K562 (cell line): ENCODE measurements at regions not wholly inside any gene's neighbourhood (a gene's known extent, or its start where the extent isn't known, plus 50 kb on each side); places are given as distances from the start of the nearest gene placed in this dataset.

Source experiments
- ATAC-seq: fragments of 200-7000 bp; cut with Tn5 transposase; 3 replicates; pipeline ENCODE4 v1.9.1; 2020; ENCODE audit warnings: moderate library complexity
- BruUV-seq: library from RNA; stranded (reverse); fragments of 400-500 nt; replicated peaks from 2 replicates; lab custom pipeline; 2021; lab: Mats Ljungman, UMichigan
- CTCF ChIA-PET: fragments of 300-600 bp; formaldehyde crosslinking; extraction: SDS; loops from one replicate; lab custom pipeline; 2021; ENCODE audit warnings: low intra/inter-chr PET ratio; lab: Yijun Ruan, JAX
- POLR2A ChIA-PET: fragments of 300-600, 350-650 bp; sonication (Branson Sonifier 250); formaldehyde crosslinking; extraction: SDS; loops from one replicate; lab custom pipeline; 2021; ENCODE audit warnings: antibody characterized with exemption, inconsistent platforms; lab: Yijun Ruan, JAX
- DNase-seq, 4 experiments: peaks; one replicate each; pipeline versions ENCODE4 v3.0.0 to v3.0.0-alpha.2; 2011 to 2018; ENCODE audit warnings: low spot score in 3 of 4, mixed read lengths in 3 of 4; ENCODE audit errors: extremely low read depth in 1 of 4
- FAIRE-seq: peaks from 2 replicates; lab custom pipeline; 2011; peaks lifted over from hg19 to GRCh38; lab: Jason Lieb, UNC
- H2AFZ ChIP-seq: 2 replicates; pipeline ENCODE4 v1.6.0; 2011; ENCODE audit warnings: low read depth, low read length, control low read depth, inconsistent platforms
- H3K27ac ChIP-seq: fragments of 200-600 bp; 3 replicates; pipeline ENCODE4 v1.8.0; 2011; ENCODE audit warnings: low read depth, mild to moderate bottlenecking, control low read depth, inconsistent platforms, low read length, moderate library complexity, mixed read lengths; ENCODE audit errors: extremely low read depth
- H3K27me3 ChIP-seq, 2 experiments: fragments of 300-600 bp in 1 of 2; 2 replicates in 1 of 2; 3 replicates in 1 of 2; pipeline versions ENCODE4 v1.6.0 to v1.8.0; 2011; ENCODE audit warnings: inconsistent platforms in 2 of 2, low read length in 2 of 2, mild to moderate bottlenecking in 1 of 2, mixed read lengths in 1 of 2, moderate library complexity in 1 of 2; ENCODE audit not compliant: control insufficient read depth in 2 of 2, insufficient read depth in 2 of 2
- H3K36me3 ChIP-seq: fragments of 300-600 bp; 3 replicates; pipeline ENCODE4 v1.8.0; 2011; ENCODE audit warnings: mild to moderate bottlenecking, low read length, inconsistent platforms; ENCODE audit not compliant: control insufficient read depth, insufficient read depth
- H3K4me1 ChIP-seq, 2 experiments: fragments of 200-600 bp in 1 of 2; replicated peaks in 1 of 2; 2 replicates in 1 of 2; 3 replicates in 1 of 2; pipeline versions ENCODE4 v1.5.1 to v1.8.0; 2011; ENCODE audit warnings: inconsistent platforms in 2 of 2, low read length in 2 of 2, mild to moderate bottlenecking in 1 of 2, mixed read lengths in 1 of 2, moderate library complexity in 1 of 2; ENCODE audit not compliant: control insufficient read depth in 2 of 2, insufficient read depth in 2 of 2
- H3K4me2 ChIP-seq: 2 replicates; pipeline ENCODE4 v1.6.1; 2011; ENCODE audit warnings: low read length, control low read depth, inconsistent platforms, mixed read lengths; ENCODE audit not compliant: insufficient read depth
- H3K4me3 ChIP-seq: fragments of 200-600 bp; sonication (generic), shearing (Covaris generic); 2 replicates; pipeline ENCODE4 v1.5.1; 2016; ENCODE audit warnings: control low read depth, inconsistent platforms
- H3K79me2 ChIP-seq: fragments of 200-600 bp; 3 replicates; pipeline ENCODE4 v1.8.0; 2011; ENCODE audit warnings: low read length, inconsistent platforms; ENCODE audit not compliant: control insufficient read depth, insufficient read depth
- H3K9ac ChIP-seq, 2 experiments: 2 replicates each; pipeline versions ENCODE4 v1.6.0 to v1.6.1; 2011; ENCODE audit warnings: low read depth in 2 of 2, low read length in 2 of 2, control low read depth in 1 of 2, inconsistent platforms in 1 of 2, mild to moderate bottlenecking in 1 of 2, mixed read lengths in 1 of 2; ENCODE audit not compliant: insufficient read depth in 1 of 2
- H3K9me1 ChIP-seq: one replicate; pipeline ENCODE4 v1.6.0; 2011; ENCODE audit warnings: inconsistent platforms, mild to moderate bottlenecking, low read length, moderate library complexity; ENCODE audit not compliant: control insufficient read depth, insufficient read depth
- H3K9me3 ChIP-seq: replicated peaks from 2 replicates; pipeline ENCODE4 v1.5.1; 2011; ENCODE audit warnings: low read depth, low read length, inconsistent platforms; ENCODE audit not compliant: control insufficient read depth, insufficient read depth
- H4K20me1 ChIP-seq: replicated peaks from 2 replicates; pipeline ENCODE4 v1.6.1; 2011; ENCODE audit warnings: low read length, inconsistent platforms, mixed read lengths; ENCODE audit not compliant: control insufficient read depth, insufficient read depth
- CBFA2T2 ChIP-seq: fragments of 450-650 bp; conservative IDR thresholded peaks from 2 replicates; pipeline ENCODE4 v1.6.1; 2017; ENCODE audit warnings: mild to moderate bottlenecking
- DDX20 ChIP-seq: fragments of 450-650 bp; IDR thresholded peaks from 2 replicates; pipeline ENCODE4 v1.6.1; 2016; ENCODE audit warnings: missing genetic modification characterization, low read depth, mild to moderate bottlenecking, missing compliant biosample characterization, moderate library complexity
- ILK ChIP-seq: fragments of 450-650 bp; IDR thresholded peaks from 2 replicates; pipeline ENCODE4 v1.6.1; 2016; ENCODE audit warnings: missing genetic modification characterization, low read depth, mild to moderate bottlenecking, missing compliant biosample characterization, moderate library complexity, borderline replicate concordance
- LEF1 ChIP-seq: fragments of 450-650 bp; IDR thresholded peaks from 2 replicates; pipeline ENCODE4 v1.6.1; 2016; ENCODE audit warnings: mild to moderate bottlenecking
- MAFK ChIP-seq: IDR thresholded peaks from 2 replicates; pipeline ENCODE4 v1.6.1; 2011; ENCODE audit warnings: low read length, improper control_type of control experiment
- MCM5 ChIP-seq: fragments of 450-650 bp; IDR thresholded peaks from 2 replicates; pipeline ENCODE4 v1.6.1; 2016; ENCODE audit warnings: low read depth
- MEF2D ChIP-seq: conservative IDR thresholded peaks from 2 replicates; pipeline ENCODE4 v1.6.1; 2016; ENCODE audit warnings: low read depth, missing genetic modification characterization, missing compliant biosample characterization
- MLLT1 ChIP-seq, 2 experiments: fragments of 450-650 bp; IDR thresholded peaks; 2 replicates each; pipeline ENCODE4 v1.6.1; 2016
- TAF7 ChIP-seq: fragments of 450-650 bp; IDR thresholded peaks from 2 replicates; pipeline ENCODE4 v1.6.1; 2016; ENCODE audit warnings: missing genetic modification characterization, missing compliant biosample characterization
- TBL1XR1 ChIP-seq, 2 experiments: IDR thresholded peaks; 2 replicates each; pipeline ENCODE4 v1.6.1; 2012; ENCODE audit warnings: improper control_type of control experiment in 2 of 2, low read length in 2 of 2, mild to moderate bottlenecking in 1 of 2
- ZFP1 ChIP-seq: fragments of 450-650 bp; formaldehyde crosslinking; IDR thresholded peaks from 2 replicates; pipeline ENCODE4 v1.4.0; 2020; ENCODE audit warnings: mild to moderate bottlenecking, mixed read lengths
- ZFX ChIP-seq: sonication (generic); formaldehyde crosslinking; IDR thresholded peaks from 2 replicates; pipeline ENCODE4 v1.8.0; 2022; ENCODE audit warnings: mild to moderate bottlenecking, missing genetic modification reagents, moderate library complexity
- ZNF655 ChIP-seq: fragments of 250-450 bp; sonication (Bioruptor Pico); IDR thresholded peaks from 2 replicates; pipeline ENCODE4 v1.5.0; 2021
- ZNF79 ChIP-seq: fragments of 250-450 bp; sonication (Bioruptor Pico); IDR thresholded peaks from 2 replicates; pipeline ENCODE4 v1.4.0; 2020; ENCODE audit warnings: low read depth, mild to moderate bottlenecking, moderate library complexity
- WGBS: fragments of 100-300 bp; shearing (Covaris generic); methylation state at CpG from one replicate; pipeline ENCODE4 v1.1.6; 2016; ENCODE audit warnings: low coverage, mixed read lengths; ENCODE audit not compliant: insufficient coverage; ENCODE audit errors: missing lambda C conversion rate; 5-methylcytosine and 5-hydroxymethylcytosine counted together
- in situ Hi-C: fragments of 300-500 bp; cut with MboI; formaldehyde crosslinking; loops from 4 replicates; pipeline ENCODE4 v1.15.0; 2018; ENCODE audit warnings: inconsistent platforms, mixed read lengths
- intact Hi-C: fragments of 100-400 bp; cut with micrococcal nuclease; formaldehyde crosslinking; loops from 2 replicates; pipeline ENCODE4 v1.14.2; 2022
- TF ChIP-seq, protein P1 (sequence below): fragments of 250-450 bp; sonication (Bioruptor Pico); IDR thresholded peaks from 2 replicates; pipeline ENCODE4 v1.4.0; 2020; ENCODE audit warnings: borderline replicate concordance

- Histone ChIP-seq H3K9me3 (no peaks in the 10 kb centered on the region), H3K27ac (no peak overlapping the region), H3K9ac (no peak overlapping the region), H4K20me1 (no peaks in the 10 kb centered on the region), H3K36me3 (no peaks in the 10 kb centered on the region), H3K27me3 (no peaks in the 10 kb centered on the region), H3K79me2 (no peaks in the 10 kb centered on the region), H2AFZ (no peak overlapping the region), H3K4me3 (no peak overlapping the region), H3K4me2 (no peak overlapping the region), H3K9me1 (no peaks in the 10 kb centered on the region), H3K4me1 (no peaks in the 10 kb centered on the region)
- intact Hi-C loops (no loop called here), in situ Hi-C loops (no loop called here)
- FAIRE-seq (no peak), ATAC-seq (no peak), DNase-seq (no peak)
- CTCF ChIA-PET, result no interaction called here
- BruUV-seq, result no TSS peak
- TF ChIP-seq MAFK (no peak), ZFP1 (no peak)
- POLR2A ChIA-PET, result no interaction called here
Measured at GRCh38 chr14:86897224-86897623, 1095.8 kb downstream of the GALC start.

- no peak overlapping the region for H3K4me2 ChIP-seq
- no peaks in the 10 kb centered on the region for H3K4me1 ChIP-seq
- DNase-seq (no peak), ATAC-seq (no peak), FAIRE-seq (no peak)
- TF ChIP-seq LEF1, result no peak
- no peak for TF ChIP-seq DDX20 (tag)
- no peak for TF ChIP-seq TBL1XR1 (IDR thresholded peaks at IDR 0.05; ENCODE audit: low read length in 2 of 2)
- no peak for TF ChIP-seq MCM5
- no peak for TF ChIP-seq CBFA2T2
- TF ChIP-seq TAF7 (tag), result no peak
- TF ChIP-seq ZFX, result no peak
- TF ChIP-seq MEF2D (tag), result no peak
- no peak for TF ChIP-seq ZNF79 (CRISPR knock-in tag)
- no peak for TF ChIP-seq ILK
- no peak for TF ChIP-seq ZNF655 (CRISPR knock-in tag)
- no peak for TF ChIP-seq MLLT1 (IDR thresholded peaks at IDR 0.05)
- TF ChIP-seq, protein P1, sequence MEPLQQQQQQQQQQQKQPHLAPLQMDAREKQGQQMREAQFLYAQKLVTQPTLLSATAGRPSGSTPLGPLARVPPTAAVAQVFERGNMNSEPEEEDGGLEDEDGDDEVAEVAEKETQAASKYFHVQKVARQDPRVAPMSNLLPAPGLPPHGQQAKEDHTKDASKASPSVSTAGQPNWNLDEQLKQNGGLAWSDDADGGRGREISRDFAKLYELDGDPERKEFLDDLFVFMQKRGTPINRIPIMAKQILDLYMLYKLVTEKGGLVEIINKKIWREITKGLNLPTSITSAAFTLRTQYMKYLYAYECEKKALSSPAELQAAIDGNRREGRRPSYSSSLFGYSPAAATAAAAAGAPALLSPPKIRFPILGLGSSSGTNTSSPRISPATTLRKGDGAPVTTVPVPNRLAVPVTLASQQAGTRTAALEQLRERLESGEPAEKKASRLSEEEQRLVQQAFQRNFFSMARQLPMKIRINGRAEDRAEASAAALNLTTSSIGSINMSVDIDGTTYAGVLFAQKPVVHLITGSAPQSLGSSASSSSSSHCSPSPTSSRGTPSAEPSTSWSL (CRISPR knock-in tag), result no peak
- CTCF ChIA-PET, result no interaction called here
- in situ Hi-C loops, result no loop called here
- no peak overlapping the region for H3K9ac ChIP-seq
- no peaks in the 10 kb centered on the region for H3K27me3 ChIP-seq
- BruUV-seq, result no TSS peak
- H3K79me2 ChIP-seq, result no peaks in the 10 kb centered on the region
- no peaks in the 10 kb centered on the region for H3K36me3 ChIP-seq
- H3K4me3 ChIP-seq, result no peak overlapping the region
- 2% methylated on average over 4 of the region's 4 CpGs for WGBS
- POLR2A ChIA-PET, result no interaction called here
- H3K27ac ChIP-seq, result no peak overlapping the region
- intact Hi-C loops, result no loop called here
- no peaks in the 10 kb centered on the region for H3K9me1 ChIP-seq
- no peak overlapping the region for H2AFZ ChIP-seq
- no peaks in the 10 kb centered on the region for H3K9me3 ChIP-seq
- H4K20me1 ChIP-seq, result no peaks in the 10 kb centered on the region
Measured at GRCh38 chr14:86896701-86897100, 1096.3 kb downstream of the GALC start.
